ENCODE measurements at regions not wholly inside any gene's neighbourhood (a gene's known extent, or its start where the extent isn't known, plus 50 kb on each side); places are given as distances from the start of the nearest gene placed in this dataset.

DNA sequence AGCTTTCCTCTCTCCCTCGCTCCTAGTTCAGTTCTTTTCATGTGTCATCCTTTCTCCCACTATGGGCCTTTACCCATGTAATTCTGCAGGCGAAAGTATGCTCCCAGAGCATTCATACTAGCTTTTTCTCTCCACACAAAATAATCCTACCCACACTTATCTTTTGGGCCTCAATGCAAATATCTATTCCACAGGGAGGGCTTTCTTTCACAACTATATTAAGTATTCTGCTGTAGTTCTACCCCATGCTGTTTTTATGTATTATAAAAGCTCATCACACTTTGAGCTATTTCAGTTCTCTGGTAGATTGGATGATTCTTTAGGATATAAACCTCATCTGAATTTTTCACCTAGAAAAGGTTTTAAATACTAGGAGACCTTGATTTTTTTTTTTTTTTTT lies 774.6 kb upstream of the CRIM1 start:
- TF ChIP-seq, protein P1, sequence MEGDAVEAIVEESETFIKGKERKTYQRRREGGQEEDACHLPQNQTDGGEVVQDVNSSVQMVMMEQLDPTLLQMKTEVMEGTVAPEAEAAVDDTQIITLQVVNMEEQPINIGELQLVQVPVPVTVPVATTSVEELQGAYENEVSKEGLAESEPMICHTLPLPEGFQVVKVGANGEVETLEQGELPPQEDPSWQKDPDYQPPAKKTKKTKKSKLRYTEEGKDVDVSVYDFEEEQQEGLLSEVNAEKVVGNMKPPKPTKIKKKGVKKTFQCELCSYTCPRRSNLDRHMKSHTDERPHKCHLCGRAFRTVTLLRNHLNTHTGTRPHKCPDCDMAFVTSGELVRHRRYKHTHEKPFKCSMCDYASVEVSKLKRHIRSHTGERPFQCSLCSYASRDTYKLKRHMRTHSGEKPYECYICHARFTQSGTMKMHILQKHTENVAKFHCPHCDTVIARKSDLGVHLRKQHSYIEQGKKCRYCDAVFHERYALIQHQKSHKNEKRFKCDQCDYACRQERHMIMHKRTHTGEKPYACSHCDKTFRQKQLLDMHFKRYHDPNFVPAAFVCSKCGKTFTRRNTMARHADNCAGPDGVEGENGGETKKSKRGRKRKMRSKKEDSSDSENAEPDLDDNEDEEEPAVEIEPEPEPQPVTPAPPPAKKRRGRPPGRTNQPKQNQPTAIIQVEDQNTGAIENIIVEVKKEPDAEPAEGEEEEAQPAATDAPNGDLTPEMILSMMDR (IDR thresholded peaks at IDR 0.05; ENCODE audit: low read depth, low read length): no peak
- TF ChIP-seq, protein P2, sequence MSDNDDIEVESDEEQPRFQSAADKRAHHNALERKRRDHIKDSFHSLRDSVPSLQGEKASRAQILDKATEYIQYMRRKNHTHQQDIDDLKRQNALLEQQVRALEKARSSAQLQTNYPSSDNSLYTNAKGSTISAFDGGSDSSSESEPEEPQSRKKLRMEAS (IDR thresholded peaks at IDR 0.05; ENCODE audit: low read depth, low read length): no peak
